HG02610 (cell line): ENCODE measurements at regions not wholly inside any gene's neighbourhood (a gene's known extent, or its start where the extent isn't known, plus 50 kb on each side); places are given as distances from the start of the nearest gene placed in this dataset.
A peak's percentile ranks its signal among the peaks of the same experiment; 100 is the strongest.
"Not testable (repeated sequence)": the region's sequence is repeated elsewhere in the genome, so short reads cannot be mapped to it uniquely, and the experiment has no call there.

Experiments
- ATAC-seq: cut with Tn5 transposase; IDR thresholded peaks from one replicate; pipeline ENCODE4 v1.9.1; 2021; ENCODE audit warnings: mild to moderate bottlenecking, moderate library complexity; ENCODE audit not compliant: unreplicated experiment

DNA sequence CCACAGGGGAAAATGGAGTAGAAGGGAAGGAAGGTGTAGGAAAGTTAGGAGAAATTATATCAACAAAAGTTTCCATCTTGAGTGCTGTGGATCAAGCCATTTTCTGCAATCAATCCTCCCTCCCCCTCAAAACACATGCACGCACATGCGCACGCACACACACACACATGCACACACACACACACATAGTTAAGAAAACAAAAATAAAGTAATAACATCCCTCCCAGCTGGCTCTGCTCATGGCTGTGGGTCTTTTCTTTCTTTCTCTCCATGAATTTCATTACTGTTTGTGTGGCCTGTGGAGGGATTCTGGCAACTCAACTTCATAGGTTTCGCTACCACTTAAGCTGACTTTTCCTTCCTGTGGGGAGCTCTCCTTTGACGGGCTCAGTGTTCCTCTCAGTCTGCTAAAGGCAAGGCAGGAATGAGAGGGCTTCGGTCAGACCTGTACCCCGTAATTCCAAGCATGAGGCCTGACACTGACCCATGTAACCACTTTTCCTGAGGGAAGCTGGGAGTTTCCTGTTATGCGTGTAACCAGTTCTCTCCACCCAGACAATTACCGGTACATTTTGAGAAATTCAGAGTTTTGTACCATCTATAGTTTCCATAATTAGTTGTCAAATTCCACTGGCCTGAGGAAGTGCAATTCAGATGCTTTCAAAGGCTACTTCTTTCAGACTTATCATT, 79.8 kb downstream of the ZNF92 start:
- ATAC-seq, result no peak

DNA sequence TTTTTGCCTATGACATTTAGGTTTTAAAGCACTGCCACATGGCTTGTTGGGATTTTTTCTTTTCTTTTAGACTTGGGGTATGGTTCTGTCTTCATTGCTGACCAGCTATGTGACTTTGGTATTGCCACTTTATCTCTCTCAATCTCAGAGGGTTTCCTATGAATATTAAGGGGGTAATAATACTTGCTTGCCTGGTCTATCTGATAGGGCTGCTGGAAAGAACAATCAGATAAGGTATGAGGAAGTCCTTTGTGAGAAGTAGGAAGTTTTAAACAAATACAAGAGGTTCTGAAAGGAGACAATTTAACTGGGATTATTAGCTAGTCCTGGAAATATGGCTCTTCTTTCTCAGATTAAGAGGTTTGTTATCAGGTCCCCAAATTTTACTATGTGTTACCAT, 80.8 kb downstream of the ZNF92 start:
- ATAC-seq, result no peak

DNA sequence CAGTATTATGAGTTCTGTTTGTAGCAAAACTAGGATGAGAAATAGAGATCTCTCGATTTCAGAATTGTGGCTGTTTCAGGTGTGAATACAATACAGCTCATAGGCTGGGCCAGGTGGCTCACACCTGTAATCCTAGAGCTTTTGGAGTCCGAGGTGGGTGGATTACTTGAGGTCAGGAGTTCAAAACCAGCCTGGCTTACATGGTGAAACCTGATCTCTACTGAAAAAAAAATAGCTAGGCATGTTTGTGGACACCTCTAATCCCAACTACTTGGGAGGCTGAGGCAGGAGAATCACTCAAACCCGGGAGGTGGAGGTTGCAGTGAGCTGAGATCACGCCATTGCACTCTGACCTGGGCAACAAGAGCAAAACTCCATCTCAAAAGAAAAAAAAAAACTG, 81.4 kb downstream of the ZNF92 start:
- not testable (repeated sequence) for ATAC-seq

DNA sequence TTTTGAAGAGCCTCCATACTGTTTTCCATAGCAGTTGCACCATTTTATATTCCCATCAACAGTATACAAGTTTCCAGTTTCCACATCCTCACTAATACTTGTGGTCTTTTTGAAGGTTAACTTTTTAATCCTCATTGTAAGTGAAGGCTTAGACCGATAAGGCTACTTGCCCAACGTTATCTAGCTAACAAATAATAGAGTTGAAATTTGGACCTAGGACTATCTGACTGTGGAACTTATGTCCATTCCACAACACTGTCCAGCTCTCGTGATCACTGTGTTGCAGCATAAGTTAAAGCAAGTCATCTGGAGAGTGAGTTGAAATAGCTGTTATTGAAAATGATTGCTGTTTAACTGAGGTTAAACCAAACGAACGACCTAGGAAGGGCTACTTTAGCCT, 84.0 kb downstream of the ZNF92 start:
- no peak for ATAC-seq

DNA sequence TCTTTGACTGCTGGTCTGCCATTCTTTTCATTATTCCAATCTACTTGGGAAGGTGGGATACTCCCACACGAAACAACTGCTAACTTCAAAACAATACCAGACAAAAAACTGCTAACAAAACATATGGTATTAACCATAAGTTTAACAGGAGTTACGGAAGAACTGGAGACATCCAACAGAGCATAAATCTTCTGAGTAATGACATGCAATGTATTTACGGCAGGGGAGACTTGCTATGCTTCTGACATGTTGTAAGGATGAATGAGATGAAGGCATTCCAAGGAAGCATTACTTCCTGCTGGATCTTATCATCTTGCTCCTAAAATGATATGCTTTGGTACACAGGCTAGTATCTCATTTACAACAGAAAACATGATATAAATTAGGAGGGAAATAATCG, 85.8 kb downstream of the ZNF92 start:
- ATAC-seq, result no peak

DNA sequence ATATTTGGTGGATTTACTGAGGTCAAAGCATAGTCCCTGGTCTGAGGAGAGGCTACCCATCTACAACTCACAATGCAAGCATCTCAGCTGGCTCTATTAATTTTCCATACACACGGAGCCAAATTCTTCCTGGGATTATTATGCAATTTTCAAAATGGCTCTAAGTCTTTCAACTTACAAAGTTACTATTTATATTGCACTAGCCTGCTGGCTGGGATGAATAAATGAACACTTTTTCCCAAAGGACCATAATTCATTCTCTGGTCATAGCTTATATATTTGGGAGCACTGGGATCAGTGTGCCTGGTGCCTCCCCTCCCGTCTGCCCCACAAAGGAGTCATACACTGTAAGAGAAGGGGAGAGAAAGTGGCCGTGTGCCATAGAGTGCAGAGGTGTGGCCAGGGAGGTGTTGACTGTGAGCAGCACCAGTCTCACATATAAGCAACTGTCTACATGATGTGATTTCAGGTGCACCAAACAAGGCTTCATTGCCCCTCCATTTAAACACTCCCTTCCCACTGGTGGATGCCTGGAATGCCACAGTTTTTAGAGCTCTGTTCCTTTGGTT, 88.6 kb downstream of the ZNF92 start:
- ATAC-seq, result no peak

DNA sequence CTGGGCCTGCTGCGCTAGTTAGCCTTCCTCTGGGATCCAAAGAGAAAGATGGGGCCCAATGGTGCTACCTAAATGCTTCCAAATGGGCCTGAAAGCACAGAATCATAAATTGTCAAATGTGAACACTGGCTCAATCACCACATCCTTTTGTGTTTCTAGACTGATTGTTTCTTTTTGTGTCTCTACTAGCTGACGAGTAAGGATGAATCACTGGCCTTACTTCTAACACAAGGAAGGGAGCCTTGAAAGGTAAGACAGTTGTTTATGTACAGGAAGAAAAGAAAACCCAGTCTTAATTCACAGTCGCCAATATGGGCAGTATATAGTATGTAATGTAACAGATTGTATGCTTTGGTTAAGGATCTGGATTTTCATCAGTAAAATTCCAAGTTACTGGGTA, 89.5 kb downstream of the ZNF92 start:
- no peak for ATAC-seq

DNA sequence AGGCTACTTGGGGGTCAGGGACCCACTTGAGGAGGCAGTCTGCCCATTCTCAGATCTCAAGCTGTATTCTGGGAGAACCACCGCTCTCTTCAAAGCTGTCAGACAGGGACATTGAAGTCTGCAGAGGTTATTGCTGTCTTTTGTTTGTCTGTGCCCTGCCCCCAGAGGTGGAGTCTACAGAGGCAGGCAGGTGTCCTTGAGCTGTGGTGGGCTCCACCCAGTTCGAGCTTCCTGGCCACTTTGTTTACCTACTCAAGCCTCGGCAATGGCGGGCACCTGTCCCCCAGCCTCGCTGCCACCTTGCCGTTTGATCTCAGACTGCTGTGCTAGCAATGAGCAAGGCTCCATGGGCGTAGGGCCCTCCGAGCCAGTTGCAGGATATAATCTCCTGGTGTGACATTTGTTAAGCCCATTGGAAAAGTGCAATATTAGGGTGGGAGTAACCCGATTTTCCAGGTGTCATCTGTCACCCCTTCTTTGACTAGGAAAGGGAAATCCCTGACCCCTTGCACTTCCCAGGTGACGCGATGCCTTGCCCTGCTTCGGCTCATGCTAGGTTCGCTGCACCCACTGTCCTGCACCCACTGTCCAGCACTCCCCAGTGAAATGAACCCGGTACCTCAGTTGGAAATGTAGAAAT, 96.4 kb downstream of the ZNF92 start:
- ATAC-seq, result not testable (repeated sequence)

DNA sequence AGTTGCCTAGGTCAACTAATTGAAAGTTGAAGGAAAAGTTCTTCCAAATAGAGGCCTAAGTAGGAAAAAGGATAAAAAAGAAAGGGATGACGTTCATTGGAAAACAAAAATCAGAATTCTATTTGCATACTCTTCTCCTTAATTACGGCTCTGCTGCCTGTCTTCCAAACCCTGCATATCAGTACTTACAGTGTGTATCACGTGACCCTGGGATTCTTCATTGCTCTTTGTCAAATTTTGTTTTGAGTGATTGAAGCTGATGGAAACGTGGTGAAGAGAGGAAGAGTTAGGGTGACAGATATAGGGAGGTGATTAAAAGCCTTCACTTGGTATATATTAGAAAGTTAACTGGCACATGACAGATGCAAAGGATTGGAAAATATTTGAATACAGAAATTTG, 97.9 kb downstream of the ZNF92 start:
- ATAC-seq, result no peak

DNA sequence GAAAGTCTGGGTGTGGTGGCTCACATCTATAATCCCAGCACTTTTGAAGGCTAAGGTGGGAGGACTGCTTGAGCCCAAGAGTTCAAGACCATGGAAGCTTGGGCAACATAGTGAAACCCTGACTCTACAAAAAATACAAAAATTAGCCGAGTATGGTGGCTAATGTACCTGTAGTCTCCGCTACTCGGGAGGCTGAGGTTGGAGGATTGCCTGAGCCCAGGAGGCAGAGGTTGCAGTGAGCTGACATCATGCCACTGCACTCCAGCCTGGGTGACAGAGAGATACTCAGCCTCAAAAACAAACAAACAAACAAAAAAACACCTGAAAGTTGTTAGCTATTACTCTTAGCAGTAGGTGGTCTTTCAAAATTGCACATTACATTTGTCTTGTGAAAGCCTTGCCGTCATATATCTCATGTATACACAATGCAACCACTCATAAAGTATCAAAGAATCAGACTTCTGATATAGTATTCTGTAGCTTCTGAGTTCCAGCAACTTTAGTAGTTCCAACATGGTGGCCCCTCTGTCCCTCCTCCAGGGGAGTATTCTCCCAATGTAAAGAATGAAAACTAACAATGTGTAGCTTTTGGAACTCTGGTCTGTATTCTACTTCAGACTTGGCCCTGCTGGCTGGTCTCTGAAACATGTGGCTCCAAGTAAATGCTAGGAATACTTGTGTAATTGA, 101.5 kb downstream of the ZNF92 start:
- no peak for ATAC-seq

DNA sequence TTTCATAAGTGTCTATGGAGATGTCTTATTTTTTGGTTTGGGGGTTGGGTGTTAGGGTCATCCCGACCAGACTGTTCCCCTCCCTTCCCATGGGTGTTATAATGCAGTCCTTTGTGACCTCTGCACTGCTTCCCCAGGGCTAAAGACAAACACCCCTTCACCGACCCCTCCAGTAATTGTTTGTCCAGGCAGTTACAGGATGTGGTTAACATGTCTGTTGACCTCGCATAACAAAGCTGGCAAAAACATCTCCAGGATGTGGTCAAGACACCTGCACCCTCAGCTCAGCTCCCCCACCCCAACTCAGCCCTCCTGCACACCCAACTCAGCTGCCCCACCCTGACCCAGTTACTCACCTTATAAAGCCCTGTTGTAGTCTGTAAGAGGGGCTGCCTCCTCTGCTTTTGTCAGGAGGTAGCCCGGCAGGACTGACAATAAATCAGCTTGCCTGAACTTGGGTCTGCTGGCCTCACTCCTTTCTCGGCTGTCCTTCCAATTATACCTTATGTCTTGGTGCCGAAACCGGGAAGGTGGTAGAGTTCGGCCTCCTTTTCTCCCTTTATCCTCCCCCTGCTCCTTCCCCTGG, 102.2 kb downstream of the ZNF92 start:
- ATAC-seq, result peak; percentile 72

DNA sequence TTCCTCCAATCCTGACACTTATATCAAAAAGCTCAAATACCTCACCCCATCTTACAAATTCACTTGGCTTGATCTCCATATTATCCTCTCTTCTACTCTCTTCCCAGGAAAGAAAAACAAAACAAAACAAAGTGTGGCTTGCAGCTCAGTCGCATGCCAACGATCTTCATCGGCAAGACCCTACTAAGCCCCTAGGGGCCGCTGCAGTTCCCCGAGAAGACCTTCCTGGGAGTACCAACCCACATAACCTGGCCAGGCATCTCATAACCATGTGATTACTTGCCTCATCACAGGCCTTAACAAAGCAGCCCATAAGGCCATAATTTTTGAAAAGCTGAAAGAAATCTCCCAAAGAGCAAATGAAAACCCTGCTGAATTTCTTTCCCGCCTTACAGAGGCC, 103.7 kb downstream of the ZNF92 start:
- no peak for ATAC-seq

DNA sequence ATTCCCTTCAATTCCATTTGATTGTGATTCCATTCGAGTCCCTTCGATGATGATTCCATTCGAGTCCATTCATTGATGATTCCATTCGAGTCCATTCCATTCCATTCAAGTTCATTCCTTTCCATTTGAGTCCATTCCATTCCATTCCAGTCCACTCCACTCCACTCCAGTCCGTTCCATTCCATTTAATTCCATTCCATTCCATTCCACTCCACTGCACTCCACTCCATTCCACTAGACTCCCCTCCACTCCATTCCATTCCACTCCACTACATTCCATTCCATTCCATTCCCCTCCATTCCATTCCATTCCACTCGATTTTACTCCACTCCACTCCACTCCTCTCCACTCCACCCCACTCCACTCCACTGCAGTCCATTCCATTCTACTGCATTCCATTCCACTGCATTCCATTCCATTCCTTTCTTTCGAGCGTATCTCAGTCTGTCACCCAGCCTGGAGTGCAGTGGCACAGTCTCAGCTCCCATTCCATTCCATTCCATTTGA, 115.7 kb downstream of the ZNF92 start:
- no peak for ATAC-seq

DNA sequence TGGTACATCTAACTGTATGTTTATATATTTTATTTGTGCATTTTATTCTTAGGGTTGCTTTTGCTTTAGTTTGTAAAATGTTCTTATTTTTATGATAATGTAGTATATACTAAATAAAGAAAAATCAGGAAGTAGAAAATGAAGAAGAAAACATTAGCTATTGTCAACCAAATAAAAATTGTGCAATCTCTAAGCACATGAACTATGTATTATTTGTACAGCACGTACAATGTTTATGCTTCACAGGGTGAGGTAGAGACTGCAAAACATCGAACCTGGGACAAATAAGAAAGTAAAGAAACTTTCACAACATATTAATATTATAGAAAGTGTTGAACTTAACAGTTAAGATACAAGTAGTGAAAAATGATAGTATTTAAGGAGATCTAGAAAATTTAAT, 123.0 kb downstream of the ZNF92 start:
- not testable (repeated sequence) for ATAC-seq

DNA sequence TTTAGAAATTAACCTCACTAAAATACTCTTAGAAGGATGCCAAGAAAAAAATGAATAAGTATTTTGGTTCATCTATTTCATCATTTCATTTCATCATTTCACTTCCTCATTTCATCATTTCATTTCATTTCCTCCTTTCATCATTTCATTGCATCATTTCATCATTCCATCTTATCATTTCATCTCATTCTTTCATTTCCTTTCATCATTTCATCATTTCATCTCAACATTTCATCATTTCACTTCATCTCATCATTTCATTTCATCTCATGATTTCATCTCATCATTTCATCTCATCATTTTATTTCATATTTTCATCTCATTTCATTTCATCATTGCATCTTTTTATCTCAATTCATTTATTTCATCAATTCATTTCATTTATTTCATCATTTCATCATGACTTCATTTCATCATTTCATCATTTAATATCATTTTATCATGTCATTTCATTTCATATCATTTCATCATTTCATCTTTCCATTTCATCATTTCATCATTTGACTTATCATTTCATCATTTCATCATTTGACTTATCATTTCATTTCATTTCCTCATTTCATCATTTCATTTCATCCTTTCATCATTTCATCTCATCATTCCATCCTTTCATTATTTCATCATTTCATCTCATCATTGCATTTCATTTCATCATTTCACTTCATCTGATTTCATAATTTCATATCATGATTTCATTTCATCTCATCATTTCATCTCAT, 129.9 kb downstream of the ZNF92 start:
- ATAC-seq, result no peak

DNA sequence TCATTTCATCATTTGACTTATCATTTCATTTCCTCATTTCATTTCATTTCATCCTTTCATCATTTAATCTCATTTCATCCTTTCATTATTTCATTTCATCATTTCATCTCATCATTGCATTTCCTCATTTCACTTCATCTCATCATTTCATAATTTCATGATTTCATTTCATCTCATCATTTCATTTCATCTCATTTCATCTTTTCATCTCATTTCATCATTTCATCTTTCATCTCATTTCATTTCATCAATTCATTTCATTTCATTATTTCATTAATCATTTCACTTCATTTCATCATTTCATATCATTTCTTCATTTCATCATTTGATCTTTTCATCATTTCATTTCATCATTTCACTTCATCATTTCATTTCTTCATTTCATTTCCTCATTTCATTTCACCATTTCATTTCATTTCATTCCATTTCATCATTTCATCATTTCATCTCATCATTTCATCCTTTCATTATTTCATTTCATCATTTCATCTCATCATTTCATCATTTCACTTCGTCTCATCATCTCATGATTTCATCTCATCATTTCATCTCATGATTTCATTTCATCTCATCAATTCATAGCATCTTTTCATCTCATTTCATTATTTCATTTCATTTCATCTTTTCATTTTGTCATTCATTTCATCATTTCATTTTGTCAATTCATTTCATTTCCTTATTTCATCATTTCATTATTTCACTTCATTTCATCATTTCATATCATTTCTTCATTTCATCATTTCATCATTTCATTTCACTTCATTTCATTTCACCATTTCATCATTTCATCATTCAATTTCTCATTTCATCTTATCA, 131.1 kb downstream of the ZNF92 start:
- ATAC-seq, result not testable (repeated sequence)

DNA sequence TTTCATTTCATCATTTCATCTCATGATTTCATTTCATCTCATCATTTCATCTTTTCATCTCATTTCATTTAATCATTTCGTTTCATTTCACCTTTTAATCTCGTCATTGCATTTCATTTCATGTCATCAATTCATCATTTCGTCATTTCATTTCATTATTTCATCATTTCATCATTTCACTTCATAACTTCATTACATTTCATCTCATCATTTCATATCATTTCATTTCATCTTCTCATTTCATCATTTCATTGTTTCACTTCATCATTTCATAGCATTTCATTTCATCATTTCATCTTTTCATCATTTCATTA, 131.6 kb downstream of the ZNF92 start:
- not testable (repeated sequence) for ATAC-seq

DNA sequence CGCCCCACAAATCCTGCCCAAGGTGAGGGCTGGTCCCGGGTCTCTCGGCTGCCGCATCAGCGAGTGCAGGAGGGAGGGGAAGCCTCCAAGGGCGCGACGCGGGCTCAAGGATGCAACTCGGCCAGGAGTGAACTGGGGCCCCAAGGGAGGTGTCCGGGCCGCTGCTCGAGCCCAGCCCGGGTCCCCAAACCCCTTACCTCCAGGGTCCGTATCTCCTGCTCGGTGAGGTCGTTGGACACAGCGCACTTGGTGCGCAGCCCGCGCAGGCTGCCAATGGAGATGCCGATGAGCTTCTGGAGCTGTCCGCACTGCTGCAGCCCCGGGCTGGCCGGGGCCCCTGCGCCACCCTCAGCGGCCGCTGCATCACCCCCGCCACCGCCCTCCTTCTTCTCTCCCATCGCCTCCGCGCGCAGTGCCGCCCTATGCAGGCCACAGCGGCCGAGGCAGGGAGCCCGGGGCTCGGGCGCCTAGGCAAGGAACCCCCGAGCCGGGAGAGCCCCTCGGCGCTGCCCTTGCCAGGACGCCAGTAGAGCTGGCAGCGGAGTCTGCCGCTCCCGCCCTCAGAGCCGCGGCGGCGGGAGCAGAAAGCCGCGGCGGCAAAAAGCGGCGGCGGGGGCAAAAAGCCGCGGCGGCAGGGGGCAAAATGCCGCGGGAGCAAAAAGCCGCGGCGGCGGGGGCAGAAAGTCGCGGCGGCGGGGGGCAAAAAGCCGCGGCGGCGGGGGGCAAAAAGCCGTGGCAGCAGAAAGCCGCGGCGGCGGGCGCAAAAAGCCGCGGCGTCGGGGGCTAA, 135.1 kb downstream of the ZNF92 start:
- ATAC-seq, result not testable (repeated sequence)
